ENCODE measurements at regions not wholly inside any gene's neighbourhood (a gene's known extent, or its start where the extent isn't known, plus 50 kb on each side); places are given as distances from the start of the nearest gene placed in this dataset.
"Not testable (repeated sequence)": the region's sequence is repeated elsewhere in the genome, so short reads cannot be mapped to it uniquely, and the experiment has no call there.

DNA sequence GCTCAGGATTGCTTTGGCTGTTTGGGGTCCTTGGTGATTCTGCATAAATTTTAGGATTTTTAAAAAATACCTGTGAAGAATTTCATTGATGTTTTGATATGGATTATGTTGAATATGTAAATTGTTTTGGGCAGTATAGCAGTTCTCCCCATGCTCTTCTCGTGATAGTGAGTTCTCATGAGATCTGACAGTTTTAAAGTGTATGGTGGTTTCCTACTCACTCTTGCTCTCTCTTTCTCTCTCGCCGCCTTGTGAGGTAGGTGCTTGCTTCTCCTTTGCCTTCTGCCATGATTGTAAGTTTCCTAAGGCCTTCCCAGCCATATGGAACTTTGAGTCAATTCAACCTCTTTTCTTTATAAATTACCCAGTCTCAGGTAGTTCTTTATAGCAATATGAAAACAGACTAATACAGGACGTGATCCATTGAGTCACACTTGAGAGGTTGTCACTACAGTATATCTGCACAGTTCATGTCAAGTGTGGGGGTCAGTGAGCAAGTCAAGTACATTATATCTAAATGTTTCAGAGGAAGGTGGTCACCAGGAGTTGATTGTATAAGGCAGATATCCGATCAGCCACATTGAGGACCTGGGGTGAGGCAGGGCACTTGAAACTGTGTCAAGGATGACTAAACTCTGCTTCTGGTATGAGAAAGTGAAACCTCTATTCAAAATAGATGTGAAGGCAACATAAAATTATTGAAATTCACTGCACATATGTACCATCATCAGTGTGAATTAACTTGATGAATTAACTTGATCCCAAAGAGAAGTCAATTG lies 70.7 kb upstream of the CCDC179 start:
- no peaks in the 10 kb centered on the region for H3K79me2 ChIP-seq (ENCODE audit: control insufficient read depth, low read length)
- H3K9me3 ChIP-seq (ENCODE audit: control insufficient read depth, insufficient read depth, low read length) = no peaks in the 10 kb centered on the region
- H3F3A ChIP-seq (ENCODE audit: control insufficient read depth, insufficient read depth) = no peaks in the 10 kb centered on the region
- no peak overlapping the region for H3K4me3 ChIP-seq (ENCODE audit: low read length)
- H3K9me2 ChIP-seq (replicated peaks; ENCODE audit: control insufficient read depth, low read length) = no peaks in the 10 kb centered on the region
- H3K4me2 ChIP-seq (ENCODE audit: low read length) = no peak overlapping the region
- no peak overlapping the region for H3K27ac ChIP-seq (ENCODE audit: low read depth, low read length)
- no peaks in the 10 kb centered on the region for H3K27me3 ChIP-seq (ENCODE audit: control insufficient read depth, low read length)
- H4K20me1 ChIP-seq (ENCODE audit: control insufficient read depth, insufficient read depth, low read depth, low read length) = no peaks in the 10 kb centered on the region
- TF ChIP-seq EZH2phosphoT487 (IDR thresholded peaks at IDR 0.05; ENCODE audit: borderline replicate concordance, low read length) (no peak), CTCF (IDR thresholded peaks at IDR 0.05; ENCODE audit: low read depth, low read length, poor library complexity, severe bottlenecking) (no peak)
- H3K4me1 ChIP-seq (ENCODE audit: control insufficient read depth, low read length) = no peaks in the 10 kb centered on the region
- no peaks in the 10 kb centered on the region for H3K36me3 ChIP-seq (ENCODE audit: control insufficient read depth, low read length)

GRCh38 chr11:22938691-22939090 lies 78.4 kb upstream of the CCDC179 start:
- H3K4me3 ChIP-seq (ENCODE audit: low read length) = no peak overlapping the region
- H3F3A ChIP-seq (ENCODE audit: control insufficient read depth, insufficient read depth) = no peaks in the 10 kb centered on the region
- H3K9me3 ChIP-seq (ENCODE audit: control insufficient read depth, insufficient read depth, low read length) = no peaks in the 10 kb centered on the region
- no peak overlapping the region for H3K27ac ChIP-seq (ENCODE audit: low read depth, low read length)
- H4K20me1 ChIP-seq (ENCODE audit: control insufficient read depth, insufficient read depth, low read depth, low read length) = no peaks in the 10 kb centered on the region
- H3K36me3 ChIP-seq (ENCODE audit: control insufficient read depth, low read length) = no peaks in the 10 kb centered on the region
- no peaks in the 10 kb centered on the region for H3K27me3 ChIP-seq (ENCODE audit: control insufficient read depth, low read length)
- H3K9me2 ChIP-seq (replicated peaks; ENCODE audit: control insufficient read depth, low read length) = no peaks in the 10 kb centered on the region
- TF ChIP-seq CTCF (IDR thresholded peaks at IDR 0.05; ENCODE audit: low read depth, low read length, poor library complexity, severe bottlenecking) (no peak), EZH2phosphoT487 (IDR thresholded peaks at IDR 0.05; ENCODE audit: borderline replicate concordance, low read length) (no peak)
- H3K4me2 ChIP-seq (ENCODE audit: low read length) = no peak overlapping the region
- H3K79me2 ChIP-seq (ENCODE audit: control insufficient read depth, low read length) = no peaks in the 10 kb centered on the region
- H3K4me1 ChIP-seq (ENCODE audit: control insufficient read depth, low read length) = no peaks in the 10 kb centered on the region

GRCh38 chr11:22941544-22941943 lies 81.3 kb upstream of the CCDC179 start:
- H3K4me3 ChIP-seq (ENCODE audit: low read length); H3F3A ChIP-seq (ENCODE audit: control insufficient read depth, insufficient read depth); H3K9me2 ChIP-seq (replicated peaks; ENCODE audit: control insufficient read depth, low read length); H4K20me1 ChIP-seq (ENCODE audit: control insufficient read depth, insufficient read depth, low read depth, low read length); H3K36me3 ChIP-seq (ENCODE audit: control insufficient read depth, low read length); H3K4me2 ChIP-seq (ENCODE audit: low read length); H3K79me2 ChIP-seq (ENCODE audit: control insufficient read depth, low read length); H3K9me3 ChIP-seq (ENCODE audit: control insufficient read depth, insufficient read depth, low read length); H3K27me3 ChIP-seq (ENCODE audit: control insufficient read depth, low read length); H3K4me1 ChIP-seq (ENCODE audit: control insufficient read depth, low read length); H3K27ac ChIP-seq (ENCODE audit: low read depth, low read length): not testable (repeated sequence)

GRCh38 chr11:22957786-22958185 lies 97.5 kb upstream of the CCDC179 start:
- no peaks in the 10 kb centered on the region for H3F3A ChIP-seq (ENCODE audit: control insufficient read depth, insufficient read depth)
- H3K79me2 ChIP-seq (ENCODE audit: control insufficient read depth, low read length) = no peaks in the 10 kb centered on the region
- H3K27me3 ChIP-seq (ENCODE audit: control insufficient read depth, low read length) = no peaks in the 10 kb centered on the region
- no peaks in the 10 kb centered on the region for H3K9me3 ChIP-seq (ENCODE audit: control insufficient read depth, insufficient read depth, low read length)
- no peak overlapping the region for H3K4me3 ChIP-seq (ENCODE audit: low read length)
- H3K36me3 ChIP-seq (ENCODE audit: control insufficient read depth, low read length) = no peaks in the 10 kb centered on the region
- no peaks in the 10 kb centered on the region for H3K4me1 ChIP-seq (ENCODE audit: control insufficient read depth, low read length)
- H3K27ac ChIP-seq (ENCODE audit: low read depth, low read length) = no peak overlapping the region
- H4K20me1 ChIP-seq (ENCODE audit: control insufficient read depth, insufficient read depth, low read depth, low read length) = no peaks in the 10 kb centered on the region
- no peak overlapping the region for H3K4me2 ChIP-seq (ENCODE audit: low read length)
- no peaks in the 10 kb centered on the region for H3K9me2 ChIP-seq (replicated peaks; ENCODE audit: control insufficient read depth, low read length)
- no peak for TF ChIP-seq EZH2phosphoT487 (IDR thresholded peaks at IDR 0.05; ENCODE audit: borderline replicate concordance, low read length)
- TF ChIP-seq CTCF (IDR thresholded peaks at IDR 0.05; ENCODE audit: low read depth, low read length, poor library complexity, severe bottlenecking) = no peak

All from DOHH2 (cell line).